Neural cell (in vitro differentiated cells): ENCODE measurements at regions not wholly inside any gene's neighbourhood (a gene's known extent, or its start where the extent isn't known, plus 50 kb on each side); places are given as distances from the start of the nearest gene placed in this dataset.

Source experiments
- H2AFZ ChIP-seq: fragments of 200-600, 300-800 bp; sonication (generic), shearing (Covaris generic); 2 replicates; pipeline ENCODE4 v1.6.0; 2014; ENCODE audit warnings: low read depth, mild to moderate bottlenecking, antibody characterized with exemption, low read length, moderate library complexity
- H3F3A ChIP-seq: fragments of 200-600 bp; shearing (Covaris generic); 2 replicates; pipeline ENCODE4 v1.6.1; 2016; ENCODE audit warnings: mild to moderate bottlenecking, moderate library complexity, mixed read lengths, antibody characterized with exemption, low read length; ENCODE audit not compliant: insufficient read depth, poor library complexity, severe bottlenecking
- H3K27ac ChIP-seq: fragments of 200-600, 300-800 bp; sonication (generic), shearing (Covaris generic); 2 replicates; pipeline ENCODE4 v1.5.1; 2014; ENCODE audit warnings: mild to moderate bottlenecking, low read length, moderate library complexity
- H3K27me3 ChIP-seq: fragments of 300-800, 200-600 bp; sonication (generic), shearing (Covaris generic); 2 replicates; pipeline ENCODE4 v1.6.0; 2014; ENCODE audit warnings: mild to moderate bottlenecking, low read depth, low read length, moderate library complexity; ENCODE audit not compliant: insufficient read depth
- H3K36me3 ChIP-seq: fragments of 300-800, 200-600 bp; sonication (generic), shearing (Covaris generic); 2 replicates; pipeline ENCODE4 v1.5.1; 2014; ENCODE audit warnings: mild to moderate bottlenecking, antibody characterized with exemption, low read length, moderate library complexity; ENCODE audit not compliant: insufficient read depth
- H3K4me2 ChIP-seq: fragments of 300-800, 200-600 bp; sonication (generic), shearing (Covaris generic); 2 replicates; pipeline ENCODE4 v1.6.0; 2014; ENCODE audit warnings: mild to moderate bottlenecking, low read length
- H3K4me3 ChIP-seq: fragments of 300-800, 200-600 bp; sonication (generic), shearing (Covaris generic); 2 replicates; pipeline ENCODE4 v1.5.1; 2014; ENCODE audit warnings: mild to moderate bottlenecking, low read length, moderate library complexity
- H3K79me2 ChIP-seq: fragments of 200-600 bp; shearing (Covaris generic); replicated peaks from 2 replicates; pipeline ENCODE4 v1.6.0; 2014; ENCODE audit warnings: mild to moderate bottlenecking, low read length, moderate library complexity; ENCODE audit not compliant: insufficient read depth
- H3K9ac ChIP-seq: fragments of 300-800, 200-600 bp; sonication (generic), shearing (Covaris generic); 2 replicates; pipeline ENCODE4 v1.6.1; 2016; ENCODE audit warnings: mild to moderate bottlenecking, low read length, mixed read lengths
- H3K9me2 ChIP-seq: fragments of 200-600 bp; shearing (Covaris generic); 2 replicates; pipeline ENCODE4 v1.6.1; 2016; ENCODE audit warnings: mild to moderate bottlenecking, low read length, mixed read lengths; ENCODE audit not compliant: insufficient read depth
- H3K9me3 ChIP-seq: fragments of 200-600, 300-800 bp; sonication (generic), shearing (Covaris generic); 2 replicates; pipeline ENCODE4 v1.6.1; 2016; ENCODE audit warnings: mild to moderate bottlenecking, mixed run types, low read length, moderate library complexity, mixed read lengths
- H4K20me1 ChIP-seq: fragments of 200-600 bp; shearing (Covaris generic); 2 replicates; pipeline ENCODE4 v1.6.1; 2016; ENCODE audit warnings: mild to moderate bottlenecking, mixed run types; ENCODE audit not compliant: insufficient read depth
- EP300 ChIP-seq: fragments of 450-650 bp; conservative IDR thresholded peaks from 2 replicates; pipeline ENCODE4 v1.6.1; 2014; ENCODE audit warnings: antibody characterized with exemption, mild to moderate bottlenecking, moderate library complexity; ENCODE audit not compliant: poor library complexity, severe bottlenecking
- EZH2 ChIP-seq: fragments of 200-600, 300-800 bp; shearing (Covaris generic), sonication (generic); IDR thresholded peaks from 2 replicates; pipeline ENCODE4 v1.6.1; 2014; ENCODE audit warnings: antibody characterized with exemption, low read length, borderline replicate concordance, mild to moderate bottlenecking; ENCODE audit not compliant: insufficient read depth, poor library complexity, severe bottlenecking
- MXI1 ChIP-seq: fragments of 450-650 bp; conservative IDR thresholded peaks from 2 replicates; pipeline ENCODE4 v1.6.1; 2014; ENCODE audit warnings: antibody characterized with exemption, mild to moderate bottlenecking; ENCODE audit not compliant: poor library complexity, severe bottlenecking
- POLR2AphosphoS5 ChIP-seq: IDR thresholded peaks from 2 replicates; pipeline ENCODE4 v1.6.1; 2012
- RAD21 ChIP-seq: fragments of 450-650 bp; conservative IDR thresholded peaks from 2 replicates; pipeline ENCODE4 v1.6.1; 2014; ENCODE audit warnings: antibody characterized with exemption, mild to moderate bottlenecking, moderate library complexity
- SMC3 ChIP-seq: fragments of 450-650 bp; conservative IDR thresholded peaks from 2 replicates; pipeline ENCODE4 v1.6.1; 2014; ENCODE audit warnings: antibody characterized with exemption, mild to moderate bottlenecking, moderate library complexity; ENCODE audit not compliant: poor library complexity
- TAF1 ChIP-seq: IDR thresholded peaks from 2 replicates; pipeline ENCODE4 v1.6.1; 2012; ENCODE audit warnings: low read depth
- TF ChIP-seq, protein P1 (sequence below): IDR thresholded peaks from 2 replicates; pipeline ENCODE4 v1.6.1; 2012; ENCODE audit warnings: borderline replicate concordance
- TF ChIP-seq, protein P2 (sequence below): fragments of 450-650 bp; IDR thresholded peaks from 2 replicates; pipeline ENCODE4 v1.5.1; 2014; ENCODE audit warnings: antibody characterized with exemption, mild to moderate bottlenecking, moderate library complexity; ENCODE audit not compliant: poor library complexity, severe bottlenecking

DNA sequence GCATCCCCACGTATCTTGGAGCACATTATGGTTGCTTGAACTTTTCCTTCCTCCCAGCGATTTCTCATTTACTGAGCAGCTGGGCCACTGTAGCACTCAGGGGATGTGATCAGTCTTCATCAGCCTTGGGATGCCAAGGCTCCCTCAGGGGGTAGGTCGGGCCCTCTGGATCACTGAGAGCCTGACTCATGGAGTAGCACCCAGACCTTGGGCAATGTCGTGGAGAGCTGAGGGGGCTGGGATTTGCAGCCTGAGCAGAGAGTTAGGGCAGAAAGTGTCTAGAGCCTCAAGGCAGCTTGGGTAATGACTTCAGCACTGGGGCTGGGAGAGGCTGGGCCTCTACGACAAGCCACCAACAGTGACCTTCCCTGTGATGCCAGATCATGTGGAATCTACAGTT is 86.5 kb upstream of the CXCL12 start:
- no peak overlapping the region for H3K27ac ChIP-seq
- no peaks in the 10 kb centered on the region for H3K36me3 ChIP-seq
- no peak overlapping the region for H3K9ac ChIP-seq
- H3K4me2 ChIP-seq, result no peak overlapping the region
- no peaks in the 10 kb centered on the region for H3K79me2 ChIP-seq
- H3K9me2 ChIP-seq, result no peaks in the 10 kb centered on the region
- H3K27me3 ChIP-seq, result no peaks in the 10 kb centered on the region
- H3F3A ChIP-seq, result no peaks in the 10 kb centered on the region
- H2AFZ ChIP-seq, result no peak overlapping the region
- TF ChIP-seq POLR2AphosphoS5, result no peak
- TF ChIP-seq, protein P1, sequence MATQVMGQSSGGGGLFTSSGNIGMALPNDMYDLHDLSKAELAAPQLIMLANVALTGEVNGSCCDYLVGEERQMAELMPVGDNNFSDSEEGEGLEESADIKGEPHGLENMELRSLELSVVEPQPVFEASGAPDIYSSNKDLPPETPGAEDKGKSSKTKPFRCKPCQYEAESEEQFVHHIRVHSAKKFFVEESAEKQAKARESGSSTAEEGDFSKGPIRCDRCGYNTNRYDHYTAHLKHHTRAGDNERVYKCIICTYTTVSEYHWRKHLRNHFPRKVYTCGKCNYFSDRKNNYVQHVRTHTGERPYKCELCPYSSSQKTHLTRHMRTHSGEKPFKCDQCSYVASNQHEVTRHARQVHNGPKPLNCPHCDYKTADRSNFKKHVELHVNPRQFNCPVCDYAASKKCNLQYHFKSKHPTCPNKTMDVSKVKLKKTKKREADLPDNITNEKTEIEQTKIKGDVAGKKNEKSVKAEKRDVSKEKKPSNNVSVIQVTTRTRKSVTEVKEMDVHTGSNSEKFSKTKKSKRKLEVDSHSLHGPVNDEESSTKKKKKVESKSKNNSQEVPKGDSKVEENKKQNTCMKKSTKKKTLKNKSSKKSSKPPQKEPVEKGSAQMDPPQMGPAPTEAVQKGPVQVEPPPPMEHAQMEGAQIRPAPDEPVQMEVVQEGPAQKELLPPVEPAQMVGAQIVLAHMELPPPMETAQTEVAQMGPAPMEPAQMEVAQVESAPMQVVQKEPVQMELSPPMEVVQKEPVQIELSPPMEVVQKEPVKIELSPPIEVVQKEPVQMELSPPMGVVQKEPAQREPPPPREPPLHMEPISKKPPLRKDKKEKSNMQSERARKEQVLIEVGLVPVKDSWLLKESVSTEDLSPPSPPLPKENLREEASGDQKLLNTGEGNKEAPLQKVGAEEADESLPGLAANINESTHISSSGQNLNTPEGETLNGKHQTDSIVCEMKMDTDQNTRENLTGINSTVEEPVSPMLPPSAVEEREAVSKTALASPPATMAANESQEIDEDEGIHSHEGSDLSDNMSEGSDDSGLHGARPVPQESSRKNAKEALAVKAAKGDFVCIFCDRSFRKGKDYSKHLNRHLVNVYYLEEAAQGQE, result no peak
- TF ChIP-seq MXI1, result no peak
- TF ChIP-seq, protein P2, sequence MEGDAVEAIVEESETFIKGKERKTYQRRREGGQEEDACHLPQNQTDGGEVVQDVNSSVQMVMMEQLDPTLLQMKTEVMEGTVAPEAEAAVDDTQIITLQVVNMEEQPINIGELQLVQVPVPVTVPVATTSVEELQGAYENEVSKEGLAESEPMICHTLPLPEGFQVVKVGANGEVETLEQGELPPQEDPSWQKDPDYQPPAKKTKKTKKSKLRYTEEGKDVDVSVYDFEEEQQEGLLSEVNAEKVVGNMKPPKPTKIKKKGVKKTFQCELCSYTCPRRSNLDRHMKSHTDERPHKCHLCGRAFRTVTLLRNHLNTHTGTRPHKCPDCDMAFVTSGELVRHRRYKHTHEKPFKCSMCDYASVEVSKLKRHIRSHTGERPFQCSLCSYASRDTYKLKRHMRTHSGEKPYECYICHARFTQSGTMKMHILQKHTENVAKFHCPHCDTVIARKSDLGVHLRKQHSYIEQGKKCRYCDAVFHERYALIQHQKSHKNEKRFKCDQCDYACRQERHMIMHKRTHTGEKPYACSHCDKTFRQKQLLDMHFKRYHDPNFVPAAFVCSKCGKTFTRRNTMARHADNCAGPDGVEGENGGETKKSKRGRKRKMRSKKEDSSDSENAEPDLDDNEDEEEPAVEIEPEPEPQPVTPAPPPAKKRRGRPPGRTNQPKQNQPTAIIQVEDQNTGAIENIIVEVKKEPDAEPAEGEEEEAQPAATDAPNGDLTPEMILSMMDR, result no peak
- no peak for TF ChIP-seq RAD21
- TF ChIP-seq TAF1, result no peak
- H3K9me3 ChIP-seq, result no peaks in the 10 kb centered on the region
- H3K4me3 ChIP-seq, result no peak overlapping the region
- no peaks in the 10 kb centered on the region for H4K20me1 ChIP-seq

DNA sequence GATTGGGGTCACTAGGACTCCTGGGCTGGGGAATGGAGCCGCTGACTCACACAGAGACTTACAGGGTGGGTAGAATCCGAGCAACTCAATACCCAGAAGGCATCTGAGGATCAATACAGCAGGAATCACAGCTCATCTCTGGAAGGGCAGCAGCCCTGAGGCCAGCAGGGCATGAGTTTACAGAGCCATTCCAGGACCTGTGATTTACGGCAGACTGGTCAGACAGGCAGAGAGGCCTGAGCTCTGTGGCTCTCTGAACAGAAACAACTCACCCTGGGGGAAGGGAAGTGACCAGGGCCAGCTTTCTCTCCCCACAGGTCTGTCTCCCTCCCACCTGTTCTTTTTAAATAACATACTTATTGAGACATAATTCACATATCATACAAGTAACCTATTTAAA is 88.2 kb upstream of the CXCL12 start:
- no peak for TF ChIP-seq EP300
- TF ChIP-seq EZH2, result no peak
- no peaks in the 10 kb centered on the region for H3K9me2 ChIP-seq
- no peaks in the 10 kb centered on the region for H4K20me1 ChIP-seq
- no peak overlapping the region for H2AFZ ChIP-seq
- H3K4me3 ChIP-seq, result no peak overlapping the region
- no peaks in the 10 kb centered on the region for H3F3A ChIP-seq
- H3K9me3 ChIP-seq, result no peaks in the 10 kb centered on the region
- H3K9ac ChIP-seq, result no peak overlapping the region
- no peaks in the 10 kb centered on the region for H3K27me3 ChIP-seq
- H3K27ac ChIP-seq, result no peak overlapping the region
- no peaks in the 10 kb centered on the region for H3K36me3 ChIP-seq
- H3K79me2 ChIP-seq, result no peaks in the 10 kb centered on the region
- H3K4me2 ChIP-seq, result no peak overlapping the region

DNA sequence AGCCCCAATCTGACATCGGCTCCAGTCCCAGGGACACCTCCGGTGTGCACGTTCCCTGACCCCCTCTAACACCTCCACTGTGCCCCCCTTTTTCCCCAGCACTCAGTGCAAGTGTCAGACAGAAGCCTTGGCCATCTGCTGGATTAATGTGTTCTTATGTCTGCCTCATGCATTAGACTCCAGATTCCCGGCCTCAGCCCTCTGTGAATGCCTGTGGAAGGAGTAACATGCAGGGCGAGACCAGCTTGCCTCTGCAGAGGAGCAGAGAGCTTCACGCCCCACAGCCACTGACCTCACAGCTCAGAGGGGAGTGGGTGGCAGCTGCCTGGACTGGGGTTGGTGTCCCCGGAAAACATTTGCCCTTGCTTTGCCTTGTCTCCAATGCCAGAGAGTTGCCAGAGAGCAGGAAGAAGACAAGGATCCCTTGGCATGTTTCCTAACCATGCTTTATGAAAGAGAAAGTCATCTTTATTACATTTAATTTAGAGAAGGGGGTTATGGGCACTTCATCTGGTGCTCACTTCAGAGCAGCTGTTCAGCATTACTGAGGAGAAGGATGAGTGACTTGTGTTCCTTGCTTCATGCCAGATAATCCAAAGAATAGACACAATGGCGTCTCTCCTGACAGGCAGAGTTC is 91.6 kb upstream of the CXCL12 start:
- no peak overlapping the region for H3K4me2 ChIP-seq

More for the DNA sequence above, 91.6 kb upstream of the CXCL12 start:
- H2AFZ ChIP-seq, result no peak overlapping the region
- no peak overlapping the region for H3K4me3 ChIP-seq
- H4K20me1 ChIP-seq, result no peaks in the 10 kb centered on the region
- no peaks in the 10 kb centered on the region for H3K79me2 ChIP-seq
- no peaks in the 10 kb centered on the region for H3K9me2 ChIP-seq
- no peaks in the 10 kb centered on the region for H3K27me3 ChIP-seq
- no peaks in the 10 kb centered on the region for H3K9me3 ChIP-seq
- TF ChIP-seq SMC3 (no peak), EZH2 (no peak), RAD21 (no peak), POLR2AphosphoS5 (no peak), MXI1 (no peak), TAF1 (no peak)
- TF ChIP-seq, protein P1, result no peak
- TF ChIP-seq, protein P2, result no peak
- no peak overlapping the region for H3K9ac ChIP-seq
- H3K27ac ChIP-seq, result no peak overlapping the region
- no peaks in the 10 kb centered on the region for H3F3A ChIP-seq
- no peaks in the 10 kb centered on the region for H3K36me3 ChIP-seq
